HFFc6 (cell line): ENCODE measurements at regions not wholly inside any gene's neighbourhood (a gene's known extent, or its start where the extent isn't known, plus 50 kb on each side); places are given as distances from the start of the nearest gene placed in this dataset.

Experiments
- DNase-seq: peaks from one replicate; pipeline ENCODE4 v3.0.0-alpha.2; 2018
- H3K27ac Mint-ChIP-seq: 2 replicates; pipeline ENCODE4 v1.8.0; 2020; ENCODE audit warnings: mild to moderate bottlenecking, mixed read lengths
- H3K27me3 Mint-ChIP-seq: 2 replicates; pipeline ENCODE4 v1.8.0; 2021; ENCODE audit warnings: mild to moderate bottlenecking, moderate library complexity, mixed read lengths; ENCODE audit not compliant: insufficient read depth
- H3K36me3 Mint-ChIP-seq: 2 replicates; pipeline ENCODE4 v1.8.0; 2021; ENCODE audit warnings: low read depth, mixed read lengths
- H3K4me1 Mint-ChIP-seq: 2 replicates; pipeline ENCODE4 v1.8.0; 2020; ENCODE audit warnings: low read depth, mixed read lengths
- H3K4me3 Mint-ChIP-seq: 2 replicates; pipeline ENCODE4 v1.8.0; 2020; ENCODE audit warnings: mild to moderate bottlenecking, moderate library complexity, mixed read lengths
- H3K9me3 Mint-ChIP-seq: 2 replicates; pipeline ENCODE4 v1.8.0; 2020; ENCODE audit warnings: mild to moderate bottlenecking, mixed read lengths
- CTCF ChIP-seq: fragments of 200-600 bp; sonication (generic); IDR thresholded peaks from 2 replicates; pipeline ENCODE4 v1.5.0; 2021; ENCODE audit warnings: antibody characterized with exemption, mild to moderate bottlenecking

DNA sequence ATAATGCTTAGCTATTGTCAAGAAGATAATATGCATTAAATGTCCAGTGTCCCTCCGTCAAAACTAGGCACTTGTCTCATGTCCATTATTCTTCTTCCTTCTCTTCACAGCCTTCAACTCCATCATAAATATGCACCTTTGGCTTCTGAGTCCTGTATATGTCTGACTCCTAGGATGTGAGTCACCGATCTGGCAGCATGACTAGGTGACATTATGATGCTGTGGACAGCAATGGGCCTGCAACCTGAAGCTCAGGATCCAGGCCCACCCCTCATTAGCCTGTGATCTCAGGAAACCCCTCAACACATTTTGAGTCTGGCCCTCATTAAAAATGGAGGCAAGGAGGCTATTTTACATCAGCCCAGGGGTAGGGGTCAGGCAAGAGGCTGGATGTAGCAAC, 362.5 kb upstream of the ZMIZ1 start:
- H3K9me3 Mint-ChIP-seq = no peaks in the 10 kb centered on the region
- peak; percentile 11 for DNase-seq
- H3K4me3 Mint-ChIP-seq = no peak overlapping the region
- H3K36me3 Mint-ChIP-seq = no peaks in the 10 kb centered on the region
- H3K27ac Mint-ChIP-seq = no peak overlapping the region
- no peak for TF ChIP-seq CTCF
- peaks cover 16% of the 10 kb centered on the region for H3K4me1 Mint-ChIP-seq
- peaks cover 17% of the 10 kb centered on the region for H3K27me3 Mint-ChIP-seq

DNA sequence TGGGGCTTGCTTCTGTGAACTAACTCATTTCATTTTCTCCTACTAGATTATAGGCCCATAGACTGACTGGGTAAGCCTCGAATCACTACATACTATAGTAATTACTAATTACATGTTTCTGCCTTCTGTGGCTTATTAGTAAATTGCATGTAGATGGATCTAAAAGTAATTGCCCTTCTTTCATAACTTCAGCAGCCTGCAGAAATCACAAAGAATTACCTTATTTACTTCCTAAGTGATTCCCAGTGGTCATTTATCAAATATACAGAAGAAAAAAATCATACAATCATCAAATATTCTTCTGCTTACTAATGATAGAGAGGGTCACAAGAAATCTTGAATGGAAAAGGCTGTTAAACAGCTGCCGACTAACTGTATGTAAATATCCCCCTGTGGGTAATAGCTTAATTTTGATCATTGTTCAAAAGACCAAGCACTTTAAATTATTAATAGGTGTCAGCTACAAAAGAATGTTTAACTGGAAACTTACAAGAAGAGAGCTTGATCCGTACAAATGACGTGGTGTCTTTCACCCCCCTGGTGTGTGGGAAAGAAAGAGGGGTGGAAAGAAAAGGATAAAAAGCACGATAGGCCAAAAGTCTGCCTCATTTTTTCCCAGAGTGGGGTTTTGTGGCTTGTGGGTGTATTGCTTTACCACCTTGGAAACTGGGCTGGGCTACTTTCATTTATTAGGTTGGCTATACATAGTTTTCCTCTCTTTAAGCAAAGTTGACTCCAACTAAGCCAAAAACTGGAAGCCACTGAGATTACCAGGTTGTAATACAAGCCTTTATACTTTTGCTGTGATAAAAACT, 361.8 kb upstream of the ZMIZ1 start:
- no peaks in the 10 kb centered on the region for H3K36me3 Mint-ChIP-seq
- no peak for DNase-seq

DNA sequence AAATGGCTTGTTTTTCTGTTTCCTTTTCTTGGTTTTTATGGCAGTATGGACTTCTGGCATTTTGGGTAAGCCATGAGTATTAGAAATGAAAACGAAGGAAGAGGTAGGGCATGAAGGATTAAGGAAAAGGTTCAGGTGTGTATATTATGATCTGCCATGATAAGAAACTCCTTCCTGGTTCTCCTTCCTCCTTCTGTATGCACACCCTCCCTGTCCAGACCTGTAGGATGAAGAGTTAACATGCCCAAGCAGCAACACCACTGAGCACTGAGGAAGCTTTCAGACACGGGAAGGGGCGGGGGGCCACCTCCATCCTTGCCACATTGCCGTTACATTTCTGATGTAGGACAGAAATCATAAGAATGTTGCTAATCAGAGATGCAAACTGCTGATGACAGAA, 361.0 kb upstream of the ZMIZ1 start:
- Mint-ChIP-seq H3K9me3 (no peaks in the 10 kb centered on the region), H3K27ac (no peak overlapping the region), H3K27me3 (peaks cover 11% of the 10 kb centered on the region)

More for the DNA sequence above, 361.8 kb upstream of the ZMIZ1 start:
- no peak for TF ChIP-seq CTCF
- H3K27ac Mint-ChIP-seq = no peak overlapping the region
- no peaks in the 10 kb centered on the region for H3K9me3 Mint-ChIP-seq
- no peak overlapping the region for H3K4me3 Mint-ChIP-seq
- H3K4me1 Mint-ChIP-seq = peaks cover 13% of the 10 kb centered on the region
- peaks cover 13% of the 10 kb centered on the region for H3K27me3 Mint-ChIP-seq

DNA sequence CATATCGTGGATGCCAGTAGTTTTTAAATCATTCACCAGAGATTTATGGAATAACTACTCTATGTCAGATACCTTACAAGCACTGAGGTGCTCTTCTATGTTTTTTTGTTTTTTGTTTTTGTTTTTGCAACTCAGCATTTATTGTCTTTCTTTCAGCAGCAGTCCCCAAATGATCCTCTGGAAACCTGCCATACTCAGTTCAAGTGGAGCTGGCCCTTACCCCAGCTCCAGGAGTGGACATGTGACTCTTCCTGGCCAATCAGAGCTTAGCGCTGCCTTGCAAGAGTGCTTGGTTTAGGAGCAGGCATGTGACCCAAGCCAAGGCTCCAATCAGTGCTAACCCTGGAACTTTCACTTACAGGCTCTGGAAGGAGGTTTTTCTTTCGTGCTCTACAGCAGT, 356.6 kb upstream of the ZMIZ1 start:
- Mint-ChIP-seq H3K27me3 (peaks cover 16% of the 10 kb centered on the region), H3K27ac (no peak overlapping the region), H3K36me3 (no peaks in the 10 kb centered on the region), H3K4me3 (no peak overlapping the region), H3K4me1 (peaks cover 6% of the 10 kb centered on the region), H3K9me3 (no peaks in the 10 kb centered on the region)
- DNase-seq = no peak
- TF ChIP-seq CTCF = no peak

More for the DNA sequence above, 361.0 kb upstream of the ZMIZ1 start:
- TF ChIP-seq CTCF = no peak
- H3K4me1 Mint-ChIP-seq = peaks cover 13% of the 10 kb centered on the region
- H3K36me3 Mint-ChIP-seq = no peaks in the 10 kb centered on the region
- DNase-seq = no peak
- H3K4me3 Mint-ChIP-seq = no peak overlapping the region

GRCh38 chr10:78713659-78714058, 355.1 kb upstream of the ZMIZ1 start:
- no peaks in the 10 kb centered on the region for H3K36me3 Mint-ChIP-seq
- H3K27me3 Mint-ChIP-seq = peaks cover 10% of the 10 kb centered on the region
- H3K27ac Mint-ChIP-seq = no peak overlapping the region
- peaks cover 21% of the 10 kb centered on the region for H3K4me1 Mint-ChIP-seq
- no peak overlapping the region for H3K4me3 Mint-ChIP-seq
- DNase-seq = no peak
- TF ChIP-seq CTCF = no peak
- H3K9me3 Mint-ChIP-seq = no peaks in the 10 kb centered on the region
